ENCODE measurements at regions not wholly inside any gene's neighbourhood (a gene's known extent, or its start where the extent isn't known, plus 50 kb on each side); places are given as distances from the start of the nearest gene placed in this dataset.

- H3K4me1 ChIP-seq = no peaks in the 10 kb centered on the region
- H3K4me3 ChIP-seq = no peak overlapping the region
- no peak for TF ChIP-seq CTCF (IDR thresholded peaks at IDR 0.05)
- intact Hi-C loops (cut with DNase I; ENCODE audit: low total_unique reads) = no loop called here
- no peak overlapping the region for H3K27ac ChIP-seq
- no peaks in the 10 kb centered on the region for H3K36me3 ChIP-seq
- DNase-seq = no peak
- H3K27me3 ChIP-seq = no peaks in the 10 kb centered on the region
- H3K9me3 ChIP-seq = no peaks in the 10 kb centered on the region
Measured at GRCh38 chr10:4748491-4749270, 77.3 kb upstream of the AKR1E2 start.

DNA sequence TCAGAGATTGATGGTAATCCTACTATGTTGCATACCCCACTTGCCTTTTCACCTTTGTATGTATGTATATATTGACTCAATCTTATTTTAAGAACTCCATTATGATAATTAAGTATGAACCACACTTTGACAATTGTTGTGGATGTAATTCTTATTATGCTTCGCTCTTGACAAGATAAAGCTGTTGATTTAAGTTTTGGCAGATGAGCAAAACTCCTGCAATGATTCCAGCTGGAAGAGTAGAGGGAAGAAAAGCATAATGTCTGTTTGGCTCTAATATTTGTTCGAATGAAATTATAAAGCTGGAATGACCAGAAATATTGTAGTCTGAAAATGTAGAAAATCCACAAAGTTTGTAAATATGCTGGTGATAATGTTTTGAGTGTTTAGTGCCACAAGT lies 83.8 kb upstream of the AKR1E2 start:
- Histone ChIP-seq H3K9me3 (no peaks in the 10 kb centered on the region), H3K27ac (no peak overlapping the region), H3K36me3 (no peaks in the 10 kb centered on the region), H3K4me3 (no peak overlapping the region), H3K27me3 (no peaks in the 10 kb centered on the region), H3K4me1 (no peaks in the 10 kb centered on the region)
- intact Hi-C loops (cut with DNase I; ENCODE audit: low total_unique reads) = no loop called here
- no peak for TF ChIP-seq CTCF (IDR thresholded peaks at IDR 0.05)
- no peak for DNase-seq

DNA sequence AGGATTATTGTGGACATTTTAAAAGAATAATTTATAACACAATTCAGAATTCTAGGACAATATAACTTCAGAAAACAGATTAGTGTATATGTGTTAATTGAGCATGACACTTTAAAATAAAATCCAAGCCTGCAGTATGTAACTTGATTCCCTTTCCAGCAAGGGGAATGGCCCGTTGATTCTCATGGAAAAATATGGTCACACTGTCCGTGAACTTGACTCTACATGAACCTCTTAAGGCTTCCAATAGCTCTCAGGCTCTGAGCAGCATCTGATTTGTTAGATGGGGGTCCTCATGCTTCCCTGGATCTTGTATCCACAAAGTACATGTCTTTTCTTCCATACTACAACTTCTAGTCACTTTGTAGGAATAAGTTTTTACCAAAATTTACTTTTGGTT lies 85.5 kb upstream of the AKR1E2 start:
- DNase-seq = no peak
- no peaks in the 10 kb centered on the region for H3K4me1 ChIP-seq
- H3K4me3 ChIP-seq = no peak overlapping the region
- intact Hi-C loops (cut with DNase I; ENCODE audit: low total_unique reads) = no loop called here
- H3K27me3 ChIP-seq = no peaks in the 10 kb centered on the region
- H3K9me3 ChIP-seq = no peaks in the 10 kb centered on the region
- no peaks in the 10 kb centered on the region for H3K36me3 ChIP-seq
- H3K27ac ChIP-seq = no peak overlapping the region
- TF ChIP-seq CTCF (IDR thresholded peaks at IDR 0.05) = no peak

DNA sequence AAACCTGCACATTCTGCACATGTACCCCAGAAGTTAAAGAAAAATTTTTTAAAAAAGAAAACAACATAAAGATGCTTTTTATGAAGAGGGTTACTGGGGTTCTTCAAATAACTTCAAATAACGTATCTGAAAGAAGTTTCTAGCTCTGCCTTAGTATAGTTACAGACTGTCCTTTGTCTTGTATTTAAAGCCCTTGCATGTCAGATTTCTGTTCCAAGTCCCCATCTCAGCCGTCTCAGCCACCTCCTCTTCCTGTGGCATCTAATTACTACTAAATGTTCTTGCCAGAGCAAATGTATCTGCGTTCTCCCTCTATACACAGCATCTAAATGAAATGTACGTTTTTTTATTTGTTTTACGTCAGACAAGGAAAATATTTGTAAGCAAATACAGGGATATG lies 89.4 kb upstream of the AKR1E2 start:
- no peaks in the 10 kb centered on the region for H3K4me1 ChIP-seq
- intact Hi-C loops (cut with DNase I; ENCODE audit: low total_unique reads) = no loop called here
- no peak overlapping the region for H3K4me3 ChIP-seq
- DNase-seq = no peak
- no peaks in the 10 kb centered on the region for H3K27me3 ChIP-seq
- no peaks in the 10 kb centered on the region for H3K9me3 ChIP-seq
- no peak overlapping the region for H3K27ac ChIP-seq
- H3K36me3 ChIP-seq = no peaks in the 10 kb centered on the region
- TF ChIP-seq CTCF (IDR thresholded peaks at IDR 0.05) = no peak

- H3K27ac ChIP-seq = no peak overlapping the region
Measured at GRCh38 chr10:4736183-4736582, 89.8 kb upstream of the AKR1E2 start.

More at GRCh38 chr10:4736183-4736582, 89.8 kb upstream of the AKR1E2 start:
- Histone ChIP-seq H3K36me3 (no peaks in the 10 kb centered on the region), H3K9me3 (no peaks in the 10 kb centered on the region), H3K4me1 (no peaks in the 10 kb centered on the region), H3K27me3 (no peaks in the 10 kb centered on the region), H3K4me3 (no peak overlapping the region)
- intact Hi-C loops (cut with DNase I; ENCODE audit: low total_unique reads) = no loop called here
- TF ChIP-seq CTCF (IDR thresholded peaks at IDR 0.05) = no peak
- DNase-seq = no peak
